H1 (cell line): ENCODE measurements at regions not wholly inside any gene's neighbourhood (a gene's known extent, or its start where the extent isn't known, plus 50 kb on each side); places are given as distances from the start of the nearest gene placed in this dataset.

Experiments used
- CREB1 ChIP-seq: IDR thresholded peaks from 2 replicates; pipeline ENCODE4 v1.6.1; 2012; ENCODE audit warnings: inconsistent platforms
- CTCF ChIP-seq, 3 experiments: IDR thresholded peaks; 1 replicate in 2 of 3; 2 replicates in 1 of 3; pipeline versions ENCODE4 v1.5.1 to v1.6.1; 2011; ENCODE audit warnings: low read length in 3 of 3, mild to moderate bottlenecking in 3 of 3, inconsistent platforms in 2 of 3, low read depth in 1 of 3, moderate library complexity in 1 of 3; ENCODE audit not compliant: insufficient read depth in 1 of 3; ENCODE audit errors: control extremely low read depth in 1 of 3
- JUN ChIP-seq: IDR thresholded peaks from 2 replicates; pipeline ENCODE4 v1.6.1; 2011; ENCODE audit warnings: low read depth, mild to moderate bottlenecking, improper control_type of control experiment, low read length
- MAFK ChIP-seq: IDR thresholded peaks from 2 replicates; pipeline ENCODE4 v1.6.1; 2012; ENCODE audit warnings: low read depth, mild to moderate bottlenecking, improper control_type of control experiment, low read length
- POLR2A ChIP-seq, 2 experiments: IDR thresholded peaks; 1 replicate in 1 of 2; 2 replicates in 1 of 2; pipeline ENCODE4 v1.6.1; 2011; ENCODE audit warnings: low read depth in 2 of 2, low read length in 2 of 2, mild to moderate bottlenecking in 2 of 2; ENCODE audit errors: control extremely low read depth in 1 of 2
- SIRT6 ChIP-seq: IDR thresholded peaks from one replicate; pipeline ENCODE4 v1.7.1; 2012; ENCODE audit warnings: low read length, inconsistent platforms

GRCh38 chr2:220528180-220528675 is 900.8 kb downstream of the SLC4A3 start:
- TF ChIP-seq SIRT6 (no peak), MAFK (no peak), CREB1 (no peak), POLR2A (IDR thresholded peaks at IDR 0.05; ENCODE audit: control extremely low read depth in 1 of 2, low read depth in 2 of 2, low read length in 2 of 2) (no peak), JUN (no peak), CTCF (IDR thresholded peaks at IDR 0.05; ENCODE audit: control extremely low read depth in 1 of 3, insufficient read depth in 1 of 3, low read depth in 1 of 3, low read length in 3 of 3) (no peak)
